WTC11 (cell line): ENCODE measurements at regions not wholly inside any gene's neighbourhood (a gene's known extent, or its start where the extent isn't known, plus 50 kb on each side); places are given as distances from the start of the nearest gene placed in this dataset.
A peak's percentile ranks its signal among the peaks of the same experiment; 100 is the strongest.
"Not testable (repeated sequence)": the region's sequence is repeated elsewhere in the genome, so short reads cannot be mapped to it uniquely, and the experiment has no call there.

Source experiments
- ATAC-seq: fragments of 200-7000 bp; cut with Tn5 transposase; 2 replicates; pipeline ENCODE4 v1.10.0; 2021; ENCODE audit warnings: mild to moderate bottlenecking, moderate library complexity
- CTCF ChIA-PET: fragments of 300-600 bp; sonication (Branson Sonifier 250); formaldehyde crosslinking; loops from one replicate; lab custom pipeline; 2021; ENCODE audit warnings: antibody characterized with exemption; lab: Charles Lee
- POLR2A ChIA-PET: fragments of 350-600 bp; sonication (Branson Sonifier 250); formaldehyde crosslinking; loops from one replicate; lab custom pipeline; 2021; ENCODE audit warnings: antibody characterized with exemption; lab: Charles Lee
- DNase-seq: peaks from one replicate; pipeline ENCODE4 v3.0.0; 2021; ENCODE audit warnings: low spot score
- H3K27ac Mint-ChIP-seq: 2 replicates; pipeline ENCODE4 v1.8.0; 2021; ENCODE audit warnings: mixed read lengths
- H3K27me3 Mint-ChIP-seq: 2 replicates; pipeline ENCODE4 v1.8.0; 2021; ENCODE audit warnings: low read depth, mild to moderate bottlenecking, moderate library complexity, mixed read lengths
- H3K36me3 Mint-ChIP-seq: 2 replicates; pipeline ENCODE4 v1.8.0; 2021; ENCODE audit warnings: mixed read lengths
- H3K4me1 Mint-ChIP-seq: 2 replicates; pipeline ENCODE4 v1.8.0; 2022; ENCODE audit warnings: mixed read lengths
- H3K4me3 Mint-ChIP-seq: 2 replicates; pipeline ENCODE4 v1.8.0; 2021; ENCODE audit warnings: mild to moderate bottlenecking, moderate library complexity, mixed read lengths
- H3K9me3 Mint-ChIP-seq: 2 replicates; pipeline ENCODE4 v1.8.0; 2021; ENCODE audit warnings: mixed read lengths
- CBFB ChIP-seq: sonication (generic); formaldehyde crosslinking; IDR thresholded peaks from 2 replicates; pipeline ENCODE4 v1.8.1; 2022; ENCODE audit warnings: mild to moderate bottlenecking, low read depth, missing genetic modification reagents
- CREB1 ChIP-seq: sonication (generic); formaldehyde crosslinking; IDR thresholded peaks from 2 replicates; pipeline ENCODE4 v1.8.0; 2023; ENCODE audit warnings: mild to moderate bottlenecking, missing genetic modification reagents
- ETV6 ChIP-seq: sonication (generic); formaldehyde crosslinking; IDR thresholded peaks from 2 replicates; pipeline ENCODE4 v1.8.1; 2022; ENCODE audit warnings: mild to moderate bottlenecking, missing genetic modification reagents
- GRHL2 ChIP-seq: fragments of 250-450 bp; sonication (Bioruptor Pico); IDR thresholded peaks from 2 replicates; pipeline ENCODE4 v1.8.0; 2022; ENCODE audit warnings: mild to moderate bottlenecking, moderate library complexity; ENCODE audit not compliant: insufficient replicate concordance, severe bottlenecking
- JUN ChIP-seq: sonication (generic); formaldehyde crosslinking; IDR thresholded peaks from 2 replicates; pipeline ENCODE4 v1.8.0; 2023; ENCODE audit warnings: mild to moderate bottlenecking, missing genetic modification reagents
- NFE2L1 ChIP-seq: sonication (generic); formaldehyde crosslinking; IDR thresholded peaks from 2 replicates; pipeline ENCODE4 v1.8.1; 2023; ENCODE audit warnings: missing genetic modification reagents
- NR2C2 ChIP-seq: sonication (generic); formaldehyde crosslinking; IDR thresholded peaks from 2 replicates; pipeline ENCODE4 v1.8.0; 2022; ENCODE audit warnings: mild to moderate bottlenecking, missing genetic modification reagents
- RELA ChIP-seq: sonication (generic); formaldehyde crosslinking; IDR thresholded peaks from 2 replicates; pipeline ENCODE4 v1.8.1; 2022; ENCODE audit warnings: missing genetic modification reagents, mild to moderate bottlenecking, borderline replicate concordance
- SMAD4 ChIP-seq: sonication (generic); formaldehyde crosslinking; IDR thresholded peaks from 2 replicates; pipeline ENCODE4 v1.8.0; 2022; ENCODE audit warnings: mild to moderate bottlenecking, missing genetic modification reagents
- TEAD1 ChIP-seq: sonication (generic); formaldehyde crosslinking; IDR thresholded peaks from 2 replicates; pipeline ENCODE4 v1.8.0; 2022; ENCODE audit warnings: mild to moderate bottlenecking, missing genetic modification reagents
- TP53 ChIP-seq: sonication (generic); formaldehyde crosslinking; IDR thresholded peaks from 2 replicates; pipeline ENCODE4 v1.8.1; 2023; ENCODE audit warnings: mild to moderate bottlenecking, missing genetic modification reagents
- ZNF121 ChIP-seq: sonication (generic); formaldehyde crosslinking; IDR thresholded peaks from 2 replicates; pipeline ENCODE4 v1.8.0; 2023; ENCODE audit warnings: missing genetic modification reagents
- ZNF232 ChIP-seq: sonication (generic); formaldehyde crosslinking; IDR thresholded peaks from 2 replicates; pipeline ENCODE4 v1.8.0; 2022; ENCODE audit warnings: mild to moderate bottlenecking, missing genetic modification reagents
- ZNF396 ChIP-seq: fragments of 250-450 bp; sonication (Bioruptor Pico); IDR thresholded peaks from 2 replicates; pipeline ENCODE4 v1.8.0; 2021; ENCODE audit warnings: mild to moderate bottlenecking, moderate library complexity, borderline replicate concordance
- ZNF423 ChIP-seq: fragments of 250-450 bp; sonication (Bioruptor Pico); IDR thresholded peaks from 2 replicates; pipeline ENCODE4 v2.1.2; 2022; ENCODE audit warnings: mild to moderate bottlenecking, moderate library complexity
- TF ChIP-seq, protein P1 (sequence below): sonication (generic); formaldehyde crosslinking; IDR thresholded peaks from 2 replicates; pipeline ENCODE4 v1.8.0; 2023; ENCODE audit warnings: missing genetic modification reagents, mild to moderate bottlenecking, borderline replicate concordance
- TF ChIP-seq, protein P2 (sequence below): fragments of 200-600 bp; IDR thresholded peaks from 2 replicates; pipeline ENCODE4 v1.8.0; 2022; ENCODE audit warnings: antibody characterized with exemption
- TF ChIP-seq, protein P3 (sequence below): sonication (generic); formaldehyde crosslinking; IDR thresholded peaks from 2 replicates; pipeline ENCODE4 v1.8.0; 2022; ENCODE audit warnings: mild to moderate bottlenecking, missing genetic modification reagents
- TF ChIP-seq, protein P4 (sequence below): fragments of 250-450 bp; sonication (Bioruptor Pico); IDR thresholded peaks from 2 replicates; pipeline ENCODE4 v1.9.0; 2021; ENCODE audit warnings: moderate library complexity, mild to moderate bottlenecking, inconsistent platforms, borderline replicate concordance

DNA sequence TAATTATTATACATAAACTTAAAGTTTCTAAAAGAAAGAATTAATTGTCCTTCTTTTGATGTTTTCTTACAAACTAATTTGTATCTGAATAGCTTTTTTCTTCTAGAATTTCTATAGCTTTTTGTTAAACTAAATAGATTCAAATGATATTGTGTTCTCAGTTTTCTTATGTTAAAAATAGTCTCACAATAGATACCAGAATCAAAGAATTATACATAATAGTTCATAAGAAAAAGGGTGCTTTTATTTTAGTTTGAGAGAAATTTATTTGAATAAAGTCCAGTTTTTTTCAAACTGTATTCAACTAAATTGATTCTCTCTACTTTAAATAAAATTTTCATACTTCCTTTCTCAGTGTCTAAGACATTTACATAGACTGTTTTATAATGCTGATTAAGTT lies 274.8 kb downstream of the SEMA3D start (continued):
- TF ChIP-seq, protein P1, sequence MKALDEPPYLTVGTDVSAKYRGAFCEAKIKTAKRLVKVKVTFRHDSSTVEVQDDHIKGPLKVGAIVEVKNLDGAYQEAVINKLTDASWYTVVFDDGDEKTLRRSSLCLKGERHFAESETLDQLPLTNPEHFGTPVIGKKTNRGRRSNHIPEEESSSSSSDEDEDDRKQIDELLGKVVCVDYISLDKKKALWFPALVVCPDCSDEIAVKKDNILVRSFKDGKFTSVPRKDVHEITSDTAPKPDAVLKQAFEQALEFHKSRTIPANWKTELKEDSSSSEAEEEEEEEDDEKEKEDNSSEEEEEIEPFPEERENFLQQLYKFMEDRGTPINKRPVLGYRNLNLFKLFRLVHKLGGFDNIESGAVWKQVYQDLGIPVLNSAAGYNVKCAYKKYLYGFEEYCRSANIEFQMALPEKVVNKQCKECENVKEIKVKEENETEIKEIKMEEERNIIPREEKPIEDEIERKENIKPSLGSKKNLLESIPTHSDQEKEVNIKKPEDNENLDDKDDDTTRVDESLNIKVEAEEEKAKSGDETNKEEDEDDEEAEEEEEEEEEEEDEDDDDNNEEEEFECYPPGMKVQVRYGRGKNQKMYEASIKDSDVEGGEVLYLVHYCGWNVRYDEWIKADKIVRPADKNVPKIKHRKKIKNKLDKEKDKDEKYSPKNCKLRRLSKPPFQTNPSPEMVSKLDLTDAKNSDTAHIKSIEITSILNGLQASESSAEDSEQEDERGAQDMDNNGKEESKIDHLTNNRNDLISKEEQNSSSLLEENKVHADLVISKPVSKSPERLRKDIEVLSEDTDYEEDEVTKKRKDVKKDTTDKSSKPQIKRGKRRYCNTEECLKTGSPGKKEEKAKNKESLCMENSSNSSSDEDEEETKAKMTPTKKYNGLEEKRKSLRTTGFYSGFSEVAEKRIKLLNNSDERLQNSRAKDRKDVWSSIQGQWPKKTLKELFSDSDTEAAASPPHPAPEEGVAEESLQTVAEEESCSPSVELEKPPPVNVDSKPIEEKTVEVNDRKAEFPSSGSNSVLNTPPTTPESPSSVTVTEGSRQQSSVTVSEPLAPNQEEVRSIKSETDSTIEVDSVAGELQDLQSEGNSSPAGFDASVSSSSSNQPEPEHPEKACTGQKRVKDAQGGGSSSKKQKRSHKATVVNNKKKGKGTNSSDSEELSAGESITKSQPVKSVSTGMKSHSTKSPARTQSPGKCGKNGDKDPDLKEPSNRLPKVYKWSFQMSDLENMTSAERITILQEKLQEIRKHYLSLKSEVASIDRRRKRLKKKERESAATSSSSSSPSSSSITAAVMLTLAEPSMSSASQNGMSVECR (CRISPR knock-in tag): no peak
- TF ChIP-seq JUN (CRISPR knock-in tag): no peak

DNA sequence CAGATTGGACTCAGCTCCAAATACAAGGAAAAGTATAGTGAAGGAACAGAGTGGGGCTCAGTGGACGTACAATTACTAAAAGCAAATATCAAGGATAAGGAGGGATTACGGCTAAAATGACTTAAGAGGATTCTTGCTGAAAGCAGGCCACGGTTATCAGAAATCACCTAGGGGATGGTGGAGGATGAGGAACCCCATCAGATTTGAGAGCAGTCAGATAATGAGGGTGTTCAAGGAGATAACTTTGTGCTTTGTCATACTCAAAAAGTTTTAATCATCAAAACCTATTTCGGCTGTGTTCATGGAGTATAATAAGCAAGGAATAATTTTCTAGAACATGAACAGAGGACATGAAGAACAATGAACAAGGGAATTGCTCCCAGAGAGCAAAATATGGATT lies 275.8 kb downstream of the SEMA3D start:
- TF ChIP-seq, protein P2, sequence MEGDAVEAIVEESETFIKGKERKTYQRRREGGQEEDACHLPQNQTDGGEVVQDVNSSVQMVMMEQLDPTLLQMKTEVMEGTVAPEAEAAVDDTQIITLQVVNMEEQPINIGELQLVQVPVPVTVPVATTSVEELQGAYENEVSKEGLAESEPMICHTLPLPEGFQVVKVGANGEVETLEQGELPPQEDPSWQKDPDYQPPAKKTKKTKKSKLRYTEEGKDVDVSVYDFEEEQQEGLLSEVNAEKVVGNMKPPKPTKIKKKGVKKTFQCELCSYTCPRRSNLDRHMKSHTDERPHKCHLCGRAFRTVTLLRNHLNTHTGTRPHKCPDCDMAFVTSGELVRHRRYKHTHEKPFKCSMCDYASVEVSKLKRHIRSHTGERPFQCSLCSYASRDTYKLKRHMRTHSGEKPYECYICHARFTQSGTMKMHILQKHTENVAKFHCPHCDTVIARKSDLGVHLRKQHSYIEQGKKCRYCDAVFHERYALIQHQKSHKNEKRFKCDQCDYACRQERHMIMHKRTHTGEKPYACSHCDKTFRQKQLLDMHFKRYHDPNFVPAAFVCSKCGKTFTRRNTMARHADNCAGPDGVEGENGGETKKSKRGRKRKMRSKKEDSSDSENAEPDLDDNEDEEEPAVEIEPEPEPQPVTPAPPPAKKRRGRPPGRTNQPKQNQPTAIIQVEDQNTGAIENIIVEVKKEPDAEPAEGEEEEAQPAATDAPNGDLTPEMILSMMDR: no peak
- TF ChIP-seq ZNF396 (CRISPR knock-in tag) (no peak), NFE2L1 (CRISPR knock-in tag) (no peak), GRHL2 (no peak), ZNF423 (no peak), RELA (no peak), ETV6 (CRISPR knock-in tag) (no peak), SMAD4 (no peak)
- TF ChIP-seq, protein P3, sequence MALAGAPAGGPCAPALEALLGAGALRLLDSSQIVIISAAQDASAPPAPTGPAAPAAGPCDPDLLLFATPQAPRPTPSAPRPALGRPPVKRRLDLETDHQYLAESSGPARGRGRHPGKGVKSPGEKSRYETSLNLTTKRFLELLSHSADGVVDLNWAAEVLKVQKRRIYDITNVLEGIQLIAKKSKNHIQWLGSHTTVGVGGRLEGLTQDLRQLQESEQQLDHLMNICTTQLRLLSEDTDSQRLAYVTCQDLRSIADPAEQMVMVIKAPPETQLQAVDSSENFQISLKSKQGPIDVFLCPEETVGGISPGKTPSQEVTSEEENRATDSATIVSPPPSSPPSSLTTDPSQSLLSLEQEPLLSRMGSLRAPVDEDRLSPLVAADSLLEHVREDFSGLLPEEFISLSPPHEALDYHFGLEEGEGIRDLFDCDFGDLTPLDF (CRISPR knock-in tag): no peak
- H3K27ac Mint-ChIP-seq: no peak overlapping the region

DNA sequence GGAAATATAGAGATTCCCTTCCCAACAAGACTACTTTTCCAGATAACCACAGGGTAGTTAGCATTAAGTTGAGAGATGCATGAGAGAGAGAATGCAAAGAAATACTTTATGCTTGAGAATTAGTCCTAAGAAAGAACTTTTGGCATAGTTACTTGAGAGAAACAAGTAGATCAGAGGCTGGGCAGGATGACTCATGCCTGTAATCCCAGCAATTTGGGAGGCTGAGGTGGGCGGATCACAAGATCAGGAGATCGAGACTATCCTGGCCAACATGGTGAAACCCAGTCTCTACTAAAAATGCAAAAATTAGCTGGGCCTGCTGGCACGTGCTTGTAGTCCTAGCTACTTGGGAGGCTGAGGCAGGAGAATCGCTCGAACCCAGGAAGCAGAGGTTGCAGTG lies 276.5 kb downstream of the SEMA3D start:
- CTCF ChIA-PET, H3K27me3 Mint-ChIP-seq, H3K4me3 Mint-ChIP-seq, POLR2A ChIA-PET, ATAC-seq, H3K9me3 Mint-ChIP-seq, DNase-seq, H3K36me3 Mint-ChIP-seq: not testable (repeated sequence)
- H3K4me1 Mint-ChIP-seq: peaks cover 49% of the 10 kb centered on the region
- peak overlapping the region; percentile 32; the same call in 1 of the 2 replicates for H3K27ac Mint-ChIP-seq

More for the DNA sequence above, 275.8 kb downstream of the SEMA3D start:
- ATAC-seq (no peak), DNase-seq (no peak)
- Mint-ChIP-seq H3K4me3 (no peak overlapping the region), H3K36me3 (peaks cover 6% of the 10 kb centered on the region; the same call in 1 of the 2 replicates), H3K27me3 (no peaks in the 10 kb centered on the region), H3K9me3 (peaks cover 5% of the 10 kb centered on the region), H3K4me1 (peaks cover 55% of the 10 kb centered on the region)
- ChIA-PET CTCF (no interaction called here), POLR2A (no interaction called here)

DNA sequence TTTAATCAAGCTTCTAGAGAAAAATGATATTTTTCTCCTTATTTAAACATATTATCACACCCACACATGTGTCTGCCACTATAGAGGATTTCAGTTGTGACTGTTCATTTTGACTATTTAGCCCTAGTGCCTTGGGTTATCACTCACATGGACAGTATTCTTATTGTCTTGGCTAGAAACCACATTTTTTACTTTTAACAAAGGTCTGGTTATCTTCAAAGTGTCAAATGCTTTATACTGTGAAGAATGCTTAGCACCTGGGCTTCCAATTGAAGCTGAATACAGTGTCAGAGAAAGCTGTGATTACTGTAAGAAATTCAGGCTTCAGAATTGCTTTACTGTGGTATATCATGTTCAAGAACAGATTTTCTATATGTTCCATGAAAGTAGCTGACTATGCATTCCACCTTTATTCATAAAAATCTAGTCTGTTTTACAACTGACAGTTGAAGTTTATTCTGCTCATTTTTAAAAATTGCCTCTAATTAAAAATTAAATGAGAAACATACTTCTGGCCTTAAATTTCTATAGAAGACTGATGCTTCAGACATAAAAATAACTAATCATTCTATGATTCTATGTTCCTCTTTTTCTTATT lies 278.6 kb downstream of the SEMA3D start:
- Mint-ChIP-seq H3K27ac (no peak overlapping the region), H3K27me3 (no peaks in the 10 kb centered on the region), H3K4me3 (no peak overlapping the region), H3K36me3 (peaks cover 6% of the 10 kb centered on the region; the same call in 1 of the 2 replicates), H3K4me1 (peaks cover 37% of the 10 kb centered on the region), H3K9me3 (peaks cover 9% of the 10 kb centered on the region)
- no peak for DNase-seq
- CTCF ChIA-PET: no interaction called here
- ATAC-seq: no peak
- POLR2A ChIA-PET: no interaction called here
- TF ChIP-seq, protein P4, sequence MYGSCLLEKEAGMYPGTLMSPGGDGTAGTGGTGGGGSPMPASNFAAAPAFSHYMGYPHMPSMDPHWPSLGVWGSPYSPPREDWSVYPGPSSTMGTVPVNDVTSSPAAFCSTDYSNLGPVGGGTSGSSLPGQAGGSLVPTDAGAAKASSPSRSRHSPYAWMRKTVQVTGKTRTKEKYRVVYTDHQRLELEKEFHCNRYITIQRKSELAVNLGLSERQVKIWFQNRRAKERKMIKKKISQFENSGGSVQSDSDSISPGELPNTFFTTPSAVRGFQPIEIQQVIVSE (CRISPR knock-in tag): no peak
- TF ChIP-seq ZNF121 (CRISPR knock-in tag) (no peak), ZNF232 (no peak), TEAD1 (CRISPR knock-in tag) (no peak), CREB1 (no peak), NR2C2 (no peak), TP53 (CRISPR knock-in tag) (no peak), CBFB (no peak)
- TF ChIP-seq, protein P1 (CRISPR knock-in tag): no peak
